MM.1S (cell line): ENCODE measurements at regions not wholly inside any gene's neighbourhood (a gene's known extent, or its start where the extent isn't known, plus 50 kb on each side); places are given as distances from the start of the nearest gene placed in this dataset.

Experiments
- CTCF ChIP-seq: fragments of 300-600 bp; sonication (generic); IDR thresholded peaks from 2 replicates; pipeline ENCODE4 v1.5.1; 2016; ENCODE audit warnings: antibody characterized with exemption, low read length, mixed read lengths
- EZH2 ChIP-seq: fragments of 300-600 bp; sonication (generic); optimal IDR thresholded peaks from 2 replicates; pipeline ENCODE3; 2017; ENCODE audit warnings: low read depth, mild to moderate bottlenecking, antibody characterized with exemption, low read length, mixed read lengths

GRCh38 chr5:169390265-169390664, 89.3 kb upstream of the SLIT3 start:
- TF ChIP-seq CTCF (no peak), EZH2 (no peak)
